Activated naive CD8-positive, alpha-beta T cell (primary cell): ENCODE measurements at regions not wholly inside any gene's neighbourhood (a gene's known extent, or its start where the extent isn't known, plus 50 kb on each side); places are given as distances from the start of the nearest gene placed in this dataset.

Experiments
- H3K27ac Mint-ChIP-seq: one replicate; pipeline ENCODE4 v1.8.0; 2021; ENCODE audit warnings: mixed read lengths
- H3K27me3 Mint-ChIP-seq: one replicate; pipeline ENCODE4 v1.8.0; 2021; ENCODE audit warnings: mixed read lengths
- H3K36me3 Mint-ChIP-seq: one replicate; pipeline ENCODE4 v1.8.0; 2021; ENCODE audit warnings: mixed read lengths
- H3K4me1 Mint-ChIP-seq: one replicate; pipeline ENCODE4 v1.8.0; 2021; ENCODE audit warnings: low read depth, mixed read lengths
- H3K4me3 Mint-ChIP-seq: one replicate; pipeline ENCODE4 v1.8.0; 2021; ENCODE audit warnings: mild to moderate bottlenecking, mixed read lengths
- H3K9me3 Mint-ChIP-seq: one replicate; pipeline ENCODE4 v1.8.0; 2021; ENCODE audit warnings: low read depth, mixed read lengths

GRCh38 chr4:22052076-22052475, 103.5 kb upstream of the KCNIP4 start:
- Mint-ChIP-seq H3K4me3 (no peak overlapping the region), H3K4me1 (peaks cover 4% of the 10 kb centered on the region), H3K9me3 (peaks cover 6% of the 10 kb centered on the region), H3K27ac (no peak overlapping the region), H3K27me3 (no peaks in the 10 kb centered on the region), H3K36me3 (no peaks in the 10 kb centered on the region)

- Mint-ChIP-seq H3K27me3 (no peaks in the 10 kb centered on the region), H3K9me3 (no peaks in the 10 kb centered on the region), H3K4me3 (no peak overlapping the region), H3K27ac (no peak overlapping the region), H3K36me3 (no peaks in the 10 kb centered on the region), H3K4me1 (no peaks in the 10 kb centered on the region)
Observed at GRCh38 chr4:22048323-22048722, 99.8 kb upstream of the KCNIP4 start.

- Mint-ChIP-seq H3K9me3 (no peaks in the 10 kb centered on the region), H3K4me3 (no peak overlapping the region)
Observed at GRCh38 chr4:22047793-22048192, 99.2 kb upstream of the KCNIP4 start.

GRCh38 chr4:22045051-22045630, 96.6 kb upstream of the KCNIP4 start:
- peaks cover 3% of the 10 kb centered on the region for H3K9me3 Mint-ChIP-seq
- H3K27me3 Mint-ChIP-seq: no peaks in the 10 kb centered on the region
- H3K4me3 Mint-ChIP-seq: no peak overlapping the region
- H3K36me3 Mint-ChIP-seq: no peaks in the 10 kb centered on the region
- H3K4me1 Mint-ChIP-seq: no peaks in the 10 kb centered on the region
- no peak overlapping the region for H3K27ac Mint-ChIP-seq

More at GRCh38 chr4:22047793-22048192, 99.2 kb upstream of the KCNIP4 start:
- H3K36me3 Mint-ChIP-seq: no peaks in the 10 kb centered on the region
- no peak overlapping the region for H3K27ac Mint-ChIP-seq
- no peaks in the 10 kb centered on the region for H3K27me3 Mint-ChIP-seq
- H3K4me1 Mint-ChIP-seq: no peaks in the 10 kb centered on the region

- Mint-ChIP-seq H3K36me3 (no peaks in the 10 kb centered on the region), H3K4me1 (no peaks in the 10 kb centered on the region), H3K4me3 (no peak overlapping the region), H3K27me3 (no peaks in the 10 kb centered on the region), H3K27ac (no peak overlapping the region), H3K9me3 (peaks cover 11% of the 10 kb centered on the region)
Observed at GRCh38 chr4:22031423-22031822, 82.9 kb upstream of the KCNIP4 start.

GRCh38 chr4:22030881-22031280, 82.3 kb upstream of the KCNIP4 start:
- Mint-ChIP-seq H3K27ac (no peak overlapping the region), H3K4me3 (no peak overlapping the region), H3K27me3 (no peaks in the 10 kb centered on the region), H3K36me3 (no peaks in the 10 kb centered on the region), H3K9me3 (peaks cover 15% of the 10 kb centered on the region), H3K4me1 (no peaks in the 10 kb centered on the region)

GRCh38 chr4:22030307-22030706, 81.7 kb upstream of the KCNIP4 start:
- Mint-ChIP-seq H3K36me3 (no peaks in the 10 kb centered on the region), H3K9me3 (peaks cover 15% of the 10 kb centered on the region), H3K27ac (no peak overlapping the region), H3K27me3 (no peaks in the 10 kb centered on the region), H3K4me3 (no peak overlapping the region), H3K4me1 (no peaks in the 10 kb centered on the region)

GRCh38 chr4:22029803-22030202, 81.2 kb upstream of the KCNIP4 start:
- H3K27me3 Mint-ChIP-seq: no peaks in the 10 kb centered on the region
- no peak overlapping the region for H3K4me3 Mint-ChIP-seq
- H3K4me1 Mint-ChIP-seq: no peaks in the 10 kb centered on the region
- H3K27ac Mint-ChIP-seq: no peak overlapping the region
- H3K9me3 Mint-ChIP-seq: peaks cover 17% of the 10 kb centered on the region
- no peaks in the 10 kb centered on the region for H3K36me3 Mint-ChIP-seq

GRCh38 chr4:22021106-22021505, 72.5 kb upstream of the KCNIP4 start:
- Mint-ChIP-seq H3K4me1 (no peaks in the 10 kb centered on the region), H3K9me3 (peaks cover 5% of the 10 kb centered on the region), H3K36me3 (no peaks in the 10 kb centered on the region), H3K27ac (no peak overlapping the region), H3K4me3 (no peak overlapping the region), H3K27me3 (no peaks in the 10 kb centered on the region)

GRCh38 chr4:22020129-22020528, 71.6 kb upstream of the KCNIP4 start:
- Mint-ChIP-seq H3K9me3 (peaks cover 5% of the 10 kb centered on the region), H3K36me3 (no peaks in the 10 kb centered on the region), H3K4me1 (no peaks in the 10 kb centered on the region), H3K27ac (no peak overlapping the region), H3K27me3 (no peaks in the 10 kb centered on the region), H3K4me3 (no peak overlapping the region)

GRCh38 chr4:22019676-22020075, 71.1 kb upstream of the KCNIP4 start:
- H3K36me3 Mint-ChIP-seq: no peaks in the 10 kb centered on the region
- H3K4me3 Mint-ChIP-seq: no peak overlapping the region
- H3K27me3 Mint-ChIP-seq: no peaks in the 10 kb centered on the region
- H3K27ac Mint-ChIP-seq: no peak overlapping the region
- peaks cover under 1% of the 10 kb centered on the region for H3K9me3 Mint-ChIP-seq
- H3K4me1 Mint-ChIP-seq: no peaks in the 10 kb centered on the region

GRCh38 chr4:22014222-22014741, 65.7 kb upstream of the KCNIP4 start:
- Mint-ChIP-seq H3K27me3 (no peaks in the 10 kb centered on the region), H3K4me1 (no peaks in the 10 kb centered on the region), H3K36me3 (no peaks in the 10 kb centered on the region), H3K4me3 (no peak overlapping the region), H3K9me3 (peaks cover 4% of the 10 kb centered on the region), H3K27ac (no peak overlapping the region)

- peaks cover 6% of the 10 kb centered on the region for H3K9me3 Mint-ChIP-seq
- no peak overlapping the region for H3K4me3 Mint-ChIP-seq
- no peaks in the 10 kb centered on the region for H3K36me3 Mint-ChIP-seq
- no peaks in the 10 kb centered on the region for H3K27me3 Mint-ChIP-seq
- H3K27ac Mint-ChIP-seq: no peak overlapping the region
- H3K4me1 Mint-ChIP-seq: no peaks in the 10 kb centered on the region
Observed at GRCh38 chr4:22003878-22004277, 55.3 kb upstream of the KCNIP4 start.
